Body of pancreas (tissue), 4 donors: ENCODE measurements at regions not wholly inside any gene's neighbourhood (a gene's known extent, or its start where the extent isn't known, plus 50 kb on each side); places are given as distances from the start of the nearest gene placed in this dataset.
"Not testable (repeated sequence)": the region's sequence is repeated elsewhere in the genome, so short reads cannot be mapped to it uniquely, and the experiment has no call there.

ENCODE experiments used
- CTCF ChIP-seq, 7 experiments: fragments of 450-650 bp in 4 of 7; fragments of 200-600 bp in 3 of 7; sonication (generic) in 3 of 7; IDR thresholded peaks; one replicate each; pipeline ENCODE4 v1.5.1; 2016 to 2019; ENCODE audit warnings: antibody characterized with exemption in 7 of 7
- POLR2A ChIP-seq, 3 donors: fragments of 450-650 bp; IDR thresholded peaks; one replicate each; pipeline ENCODE4 v1.6.1; 2016; ENCODE audit warnings: antibody characterized with exemption in 3 of 3, mild to moderate bottlenecking in 2 of 3

DNA sequence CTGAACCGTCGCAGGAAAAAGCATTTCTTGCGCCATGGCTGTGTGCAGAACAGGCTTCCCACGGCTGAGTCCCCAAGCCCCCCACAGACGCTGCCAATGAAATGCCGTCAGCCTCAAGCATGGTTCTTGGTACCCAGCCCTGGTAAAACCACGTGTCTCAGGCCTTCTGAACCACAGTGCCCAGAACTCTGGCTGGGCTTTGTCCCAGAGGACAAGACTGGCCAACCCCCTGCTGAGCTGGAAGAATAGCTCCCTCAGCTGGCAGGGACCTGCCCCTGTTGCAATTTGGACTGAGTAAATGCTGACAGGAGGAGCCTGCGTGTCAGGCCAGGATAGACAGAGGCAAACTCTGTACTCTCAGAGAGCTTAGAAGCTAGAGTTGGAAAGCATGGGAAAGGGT is 106.2 kb downstream of the TNFRSF13B start:
- not testable (repeated sequence) for TF ChIP-seq POLR2A, CTCF (IDR thresholded peaks at IDR 0.05)
